ENCODE measurements at regions not wholly inside any gene's neighbourhood (a gene's known extent, or its start where the extent isn't known, plus 50 kb on each side); places are given as distances from the start of the nearest gene placed in this dataset.

- DNase-seq: no peak
Measured at GRCh38 chr2:71951718-71952404, 195.8 kb downstream of the CYP26B1 start.

- no peak for DNase-seq
Measured at GRCh38 chr2:71951083-71951468, 196.6 kb downstream of the CYP26B1 start.

GRCh38 chr2:71950256-71951082 lies 197.2 kb downstream of the CYP26B1 start:
- no peak for DNase-seq

- no peak for DNase-seq
Measured at GRCh38 chr2:71949537-71949798, 198.2 kb downstream of the CYP26B1 start.

GRCh38 chr2:71948781-71949536 lies 198.7 kb downstream of the CYP26B1 start:
- DNase-seq: no peak

GRCh38 chr2:71947809-71948208 lies 199.9 kb downstream of the CYP26B1 start:
- DNase-seq: no peak

GRCh38 chr2:71945603-71945959 lies 202.1 kb downstream of the CYP26B1 start:
- no peak for DNase-seq

- DNase-seq: no peak
Measured at GRCh38 chr2:71944806-71945602, 202.7 kb downstream of the CYP26B1 start.

GRCh38 chr2:71944183-71944550 lies 203.5 kb downstream of the CYP26B1 start:
- DNase-seq: no peak

- no peak for DNase-seq
Measured at GRCh38 chr2:71943238-71944182, 204.2 kb downstream of the CYP26B1 start.

GRCh38 chr2:71941726-71942525 lies 205.7 kb downstream of the CYP26B1 start:
- no peak for DNase-seq

GRCh38 chr2:71940695-71941094 lies 207.0 kb downstream of the CYP26B1 start:
- DNase-seq: no peak

GRCh38 chr2:71939588-71940535 lies 207.8 kb downstream of the CYP26B1 start:
- DNase-seq: no peak

GRCh38 chr2:71938659-71939587 lies 208.7 kb downstream of the CYP26B1 start:
- DNase-seq: no peak

- no peak for DNase-seq
Measured at GRCh38 chr2:71938108-71938507, 209.6 kb downstream of the CYP26B1 start.

GRCh38 chr2:71937396-71937795 lies 210.3 kb downstream of the CYP26B1 start:
- DNase-seq: no peak

- no peak for DNase-seq
Measured at GRCh38 chr2:71936076-71937030, 211.3 kb downstream of the CYP26B1 start.
